H1 (cell line): ENCODE measurements at regions not wholly inside any gene's neighbourhood (a gene's known extent, or its start where the extent isn't known, plus 50 kb on each side); places are given as distances from the start of the nearest gene placed in this dataset.

Experiments used
- CTCF ChIA-PET: fragments of 300-600 bp; sonication (Branson Sonifier 250); formaldehyde crosslinking; loops from one replicate; lab custom pipeline; 2021; ENCODE audit not compliant: partially characterized antibody; lab: Charles Lee
- POLR2A ChIA-PET: fragments of 300-600 bp; sonication (Branson Sonifier 250); formaldehyde crosslinking; loops from one replicate; lab custom pipeline; 2021; ENCODE audit warnings: inconsistent platforms; ENCODE audit not compliant: partially characterized antibody; lab: Charles Lee
- DNase-seq, 2 experiments: peaks; one replicate each; pipeline versions ENCODE4 v3.0.0 to v3.0.0-alpha.2; 2010 to 2022; ENCODE audit warnings: low spot score in 2 of 2, low read depth in 1 of 2, mixed read lengths in 1 of 2
- FAIRE-seq: peaks from 2 replicates; lab custom pipeline; 2011; peaks lifted over from hg19 to GRCh38; lab: Jason Lieb, UNC
- H2AFZ ChIP-seq: 2 replicates; pipeline ENCODE4 v1.8.1; 2012; ENCODE audit warnings: low read length, inconsistent platforms
- H2AK5ac ChIP-seq: 2 replicates; pipeline ENCODE4 v1.6.1; 2013; ENCODE audit warnings: low read depth, low read length
- H2BK120ac ChIP-seq: replicated peaks from 2 replicates; pipeline ENCODE3; 2013; ENCODE audit warnings: low read depth, low read length, inconsistent platforms
- H2BK12ac ChIP-seq: 2 replicates; pipeline ENCODE4 v1.6.1; 2013; ENCODE audit warnings: low read depth, low read length
- H2BK15ac ChIP-seq: 2 replicates; pipeline ENCODE4 v1.6.1; 2013; ENCODE audit warnings: low read length
- H2BK20ac ChIP-seq: 2 replicates; pipeline ENCODE4 v1.6.1; 2013; ENCODE audit warnings: low read length
- H2BK5ac ChIP-seq: 2 replicates; pipeline ENCODE4 v1.6.1; 2013; ENCODE audit warnings: low read depth, low read length
- H3K14ac ChIP-seq: 2 replicates; pipeline ENCODE4 v1.6.1; 2013; ENCODE audit warnings: inconsistent platforms; ENCODE audit not compliant: insufficient read length
- H3K18ac ChIP-seq: 2 replicates; pipeline ENCODE4 v1.6.1; 2013; ENCODE audit warnings: low read length; ENCODE audit errors: extremely low read depth
- H3K23ac ChIP-seq: 2 replicates; pipeline ENCODE4 v1.6.1; 2013; ENCODE audit warnings: inconsistent platforms; ENCODE audit not compliant: insufficient read length
- H3K23me2 ChIP-seq: 2 replicates; pipeline ENCODE4 v1.6.1; 2013; ENCODE audit warnings: low read depth, low read length
- H3K27ac ChIP-seq: 2 replicates; pipeline ENCODE4 v1.6.1; 2011; ENCODE audit warnings: low read depth, low read length, inconsistent platforms
- H3K27me3 ChIP-seq, 4 experiments: replicated peaks in 1 of 4; 1 replicate in 1 of 4; 2 replicates in 3 of 4; pipeline versions ENCODE4 v1.6.1 to v1.8.1; 2011 to 2013; ENCODE audit warnings: low read length in 3 of 4, mild to moderate bottlenecking in 3 of 4, inconsistent platforms in 2 of 4, mixed read lengths in 2 of 4, moderate library complexity in 1 of 4; ENCODE audit not compliant: control insufficient read depth in 3 of 4, insufficient read depth in 3 of 4; ENCODE audit errors: extremely low read depth in 1 of 4
- H3K36me3 ChIP-seq, 4 experiments: 2 replicates each; pipeline versions ENCODE4 v1.6.1 to v1.8.1; 2011 to 2013; ENCODE audit warnings: mild to moderate bottlenecking in 4 of 4, low read length in 3 of 4, moderate library complexity in 2 of 4, control low read depth in 1 of 4, inconsistent platforms in 1 of 4; ENCODE audit not compliant: insufficient read depth in 4 of 4, control insufficient read depth in 2 of 4
- H3K4ac ChIP-seq: replicated peaks from 2 replicates; pipeline ENCODE3; 2013; ENCODE audit warnings: low read length, low read depth, mixed read lengths, inconsistent platforms; ENCODE audit not compliant: insufficient read length
- H3K4me1 ChIP-seq, 4 experiments: replicated peaks in 1 of 4; 1 replicate in 1 of 4; 2 replicates in 3 of 4; pipeline versions ENCODE4 v1.6.1 to v1.8.1; 2011 to 2013; ENCODE audit warnings: low read length in 3 of 4, inconsistent platforms in 2 of 4, mixed read lengths in 1 of 4; ENCODE audit not compliant: insufficient read depth in 4 of 4, control insufficient read depth in 3 of 4
- H3K4me2 ChIP-seq, 2 experiments: 2 replicates each; pipeline versions ENCODE4 v1.6.1 to v1.8.1; 2011 to 2013; ENCODE audit warnings: low read depth in 2 of 2, low read length in 2 of 2, control low read depth in 1 of 2, inconsistent platforms in 1 of 2, mild to moderate bottlenecking in 1 of 2; ENCODE audit not compliant: insufficient read depth in 1 of 2
- H3K4me3 ChIP-seq, 4 experiments: fragments of 200-600, 300-600 bp in 1 of 4; sonication (generic), shearing (Covaris generic), sonication (Bioruptor Twin) in 1 of 4; 2 replicates each; pipeline versions ENCODE4 v1.5.1 to v1.8.1; 2011 to 2016; ENCODE audit warnings: low read length in 4 of 4, low read depth in 3 of 4, control low read depth in 2 of 4, inconsistent platforms in 2 of 4, mild to moderate bottlenecking in 2 of 4, mixed read lengths in 1 of 4, moderate library complexity in 1 of 4; ENCODE audit not compliant: insufficient read depth in 2 of 4; ENCODE audit errors: extremely low read depth in 1 of 4
- H3K56ac ChIP-seq: replicated peaks from 2 replicates; pipeline ENCODE3; 2013; ENCODE audit warnings: low read depth, mild to moderate bottlenecking, mixed read lengths, low read length, inconsistent platforms; ENCODE audit not compliant: insufficient read length
- H3K79me1 ChIP-seq: 2 replicates; pipeline ENCODE4 v1.6.1; 2013; ENCODE audit warnings: low read depth, low read length, control low read depth
- H3K79me2 ChIP-seq, 2 experiments: 2 replicates each; pipeline versions ENCODE4 v1.6.1 to v1.8.1; 2012 to 2013; ENCODE audit warnings: low read length in 2 of 2, mild to moderate bottlenecking in 2 of 2, inconsistent platforms in 1 of 2; ENCODE audit not compliant: insufficient read depth in 2 of 2, control insufficient read depth in 1 of 2
- H3K9ac ChIP-seq, 4 experiments: replicated peaks in 1 of 4; 1 replicate in 1 of 4; 2 replicates in 3 of 4; pipeline versions ENCODE4 v1.6.1 to v1.8.1; 2011 to 2013; ENCODE audit warnings: low read depth in 3 of 4, low read length in 3 of 4, control low read depth in 2 of 4, mild to moderate bottlenecking in 2 of 4, moderate library complexity in 2 of 4, inconsistent platforms in 1 of 4; ENCODE audit errors: extremely low read depth in 1 of 4
- H3K9me3 ChIP-seq, 2 experiments: 2 replicates each; pipeline versions ENCODE4 v1.6.1 to v1.8.1; 2012 to 2013; ENCODE audit warnings: mild to moderate bottlenecking in 2 of 2, moderate library complexity in 2 of 2, control low read depth in 1 of 2, inconsistent platforms in 1 of 2, low read depth in 1 of 2, low read length in 1 of 2, mixed read lengths in 1 of 2; ENCODE audit not compliant: insufficient read depth in 2 of 2
- H4K20me1 ChIP-seq, 2 experiments: replicated peaks in 1 of 2; 2 replicates each; pipeline versions ENCODE3 to v1.8.1; 2011 to 2013; ENCODE audit warnings: inconsistent platforms in 2 of 2, low read length in 2 of 2, mild to moderate bottlenecking in 1 of 2; ENCODE audit not compliant: insufficient read depth in 2 of 2, control insufficient read depth in 1 of 2
- H4K5ac ChIP-seq: 2 replicates; pipeline ENCODE4 v1.6.1; 2013; ENCODE audit warnings: low read length, low read depth, mixed read lengths, inconsistent platforms; ENCODE audit not compliant: insufficient read length
- H4K8ac ChIP-seq: 2 replicates; pipeline ENCODE4 v1.8.0; 2013; ENCODE audit warnings: mild to moderate bottlenecking, moderate library complexity, low read length, inconsistent platforms; ENCODE audit not compliant: insufficient read depth; ENCODE audit errors: extremely low read depth
- H4K91ac ChIP-seq: replicated peaks from 2 replicates; pipeline ENCODE3; 2013; ENCODE audit warnings: low read length, mixed read lengths, inconsistent platforms; ENCODE audit not compliant: insufficient read length
- CBX5 ChIP-seq: fragments of 300-800, 300-1000 bp; sonication (generic); IDR thresholded peaks from 2 replicates; pipeline ENCODE4 v1.7.1; 2016; ENCODE audit warnings: antibody characterized with exemption, low read length, low read depth
- CREB1 ChIP-seq: IDR thresholded peaks from 2 replicates; pipeline ENCODE4 v1.6.1; 2012; ENCODE audit warnings: inconsistent platforms
- FOSL1 ChIP-seq: IDR thresholded peaks from 2 replicates; pipeline ENCODE4 v1.6.1; 2011; ENCODE audit warnings: mild to moderate bottlenecking, low read depth, low read length, moderate library complexity; ENCODE audit not compliant: insufficient read depth
- GABPA ChIP-seq: IDR thresholded peaks from 2 replicates; pipeline ENCODE4 v1.6.1; 2011; ENCODE audit warnings: mild to moderate bottlenecking, low read length, moderate library complexity, borderline replicate concordance; ENCODE audit not compliant: insufficient read depth
- NRF1 ChIP-seq: IDR thresholded peaks from 2 replicates; pipeline ENCODE4 v1.6.1; 2011; ENCODE audit warnings: mild to moderate bottlenecking, low read depth, low read length, improper control_type of control experiment
- POLR2AphosphoS5 ChIP-seq: IDR thresholded peaks from 2 replicates; pipeline ENCODE4 v1.6.1; 2011; ENCODE audit warnings: low read depth, low read length
- POU5F1 ChIP-seq: IDR thresholded peaks from 2 replicates; pipeline ENCODE4 v1.6.1; 2011; ENCODE audit warnings: low read depth, mild to moderate bottlenecking, low read length, moderate library complexity
- RAD21 ChIP-seq, 2 experiments: IDR thresholded peaks in 1 of 2; conservative IDR thresholded peaks in 1 of 2; 2 replicates each; pipeline ENCODE4 v1.6.1; 2011; ENCODE audit warnings: low read depth in 2 of 2, low read length in 2 of 2, improper control_type of control experiment in 1 of 2, inconsistent platforms in 1 of 2, mild to moderate bottlenecking in 1 of 2, moderate library complexity in 1 of 2
- SP1 ChIP-seq: IDR thresholded peaks from 2 replicates; pipeline ENCODE4 v1.6.1; 2011; ENCODE audit warnings: low read depth, low read length
- SRF ChIP-seq: IDR thresholded peaks from 2 replicates; pipeline ENCODE4 v1.6.1; 2011; ENCODE audit warnings: mild to moderate bottlenecking, low read depth, low read length, moderate library complexity
- YY1 ChIP-seq: IDR thresholded peaks from 2 replicates; pipeline ENCODE4 v1.6.1; 2011; ENCODE audit warnings: low read depth, mild to moderate bottlenecking, low read length
- WGBS, 2 experiments: shearing (Covaris generic) in 1 of 2; methylation state at CpG; one replicate each; pipeline versions ENCODE4 v1.1.6 to v1.1.7; 2013 to 2015; ENCODE audit warnings: low lambda C conversion rate in 2 of 2, mixed read lengths in 2 of 2, inconsistent platforms in 1 of 2, low coverage in 1 of 2, missing lambda C conversion rate in 1 of 2; ENCODE audit not compliant: insufficient replicate concordance in 2 of 2, insufficient coverage in 1 of 2, insufficient read length in 1 of 2; ENCODE audit errors: extremely low coverage in 1 of 2, missing lambda C conversion rate in 1 of 2; 5-methylcytosine and 5-hydroxymethylcytosine counted together

GRCh38 chr11:14577835-14578529 is 57.8 kb upstream of the PSMA1 start:
- Histone ChIP-seq H3K23me2 (no peaks in the 10 kb centered on the region; the same call in 1 of the 2 replicates), H3K79me2 (no peaks in the 10 kb centered on the region), H2BK20ac (no peak overlapping the region), H4K8ac (no peak overlapping the region), H3K27ac (no peak overlapping the region), H4K20me1 (no peaks in the 10 kb centered on the region), H3K36me3 (no peaks in the 10 kb centered on the region), H3K4me2 (no peak overlapping the region), H3K9me3 (peaks cover 3 to 4% of the 10 kb centered on the region in 2 experiments; a peak in 1 of 4 replicates), H2AFZ (no peak overlapping the region), H3K4me1 (no peaks in the 10 kb centered on the region), H2AK5ac (no peak overlapping the region), H3K23ac (no peak overlapping the region), H4K5ac (no peak overlapping the region), H3K18ac (no peak overlapping the region), H3K9ac (no peak overlapping the region), H3K4me3 (no peak overlapping the region), H3K4ac (no peak overlapping the region), H2BK120ac (no peak overlapping the region), H2BK15ac (no peak overlapping the region), H2BK5ac (no peak overlapping the region), H3K56ac (no peak overlapping the region), H4K91ac (no peak overlapping the region), H3K14ac (no peak overlapping the region), H2BK12ac (no peak overlapping the region), H3K79me1 (no peaks in the 10 kb centered on the region), H3K27me3 (peaks cover 0 to 1% (median 0%) of the 10 kb centered on the region in 4 experiments; a peak in 1 of 7 replicates)
- CTCF ChIA-PET = interaction anchor here (0.8 kb wide), 2 partner anchors 21 to 32 kb away, joined by 3 read pairs; no protein-coding TSS in a partner anchor
- 90% methylated on average over 4 of the region's 4 CpGs; no CpG with 5 or more reads in 1 of the 2 experiments for WGBS, 2 experiments
- POLR2A ChIA-PET = interaction anchor here (0.8 kb wide), 1 partner anchor 16 kb away, joined by 3 read pairs; no protein-coding TSS in a partner anchor
- FAIRE-seq (no peak), DNase-seq (no peak)
- TF ChIP-seq GABPA (no peak), NRF1 (no peak), SRF (no peak), CREB1 (no peak), YY1 (no peak), FOSL1 (no peak), POU5F1 (no peak), CBX5 (no peak), POLR2AphosphoS5 (no peak), SP1 (no peak), RAD21 (IDR thresholded peaks at IDR 0.05 in 1 of 2, conservative IDR thresholded peaks at IDR 0.05 in 1 of 2; ENCODE audit: low read depth in 2 of 2, low read length in 2 of 2) (no peak)
